HFFc6 (cell line): ENCODE measurements at regions not wholly inside any gene's neighbourhood (a gene's known extent, or its start where the extent isn't known, plus 50 kb on each side); places are given as distances from the start of the nearest gene placed in this dataset.

Experiments
- DNase-seq: peaks from one replicate; pipeline ENCODE4 v3.0.0-alpha.2; 2018
- H3K27ac Mint-ChIP-seq: 2 replicates; pipeline ENCODE4 v1.8.0; 2020; ENCODE audit warnings: mild to moderate bottlenecking, mixed read lengths
- H3K27me3 Mint-ChIP-seq: 2 replicates; pipeline ENCODE4 v1.8.0; 2021; ENCODE audit warnings: mild to moderate bottlenecking, moderate library complexity, mixed read lengths; ENCODE audit not compliant: insufficient read depth
- H3K36me3 Mint-ChIP-seq: 2 replicates; pipeline ENCODE4 v1.8.0; 2021; ENCODE audit warnings: low read depth, mixed read lengths
- H3K4me1 Mint-ChIP-seq: 2 replicates; pipeline ENCODE4 v1.8.0; 2020; ENCODE audit warnings: low read depth, mixed read lengths
- H3K4me3 Mint-ChIP-seq: 2 replicates; pipeline ENCODE4 v1.8.0; 2020; ENCODE audit warnings: mild to moderate bottlenecking, moderate library complexity, mixed read lengths
- H3K9me3 Mint-ChIP-seq: 2 replicates; pipeline ENCODE4 v1.8.0; 2020; ENCODE audit warnings: mild to moderate bottlenecking, mixed read lengths
- CTCF ChIP-seq: fragments of 200-600 bp; sonication (generic); IDR thresholded peaks from 2 replicates; pipeline ENCODE4 v1.5.0; 2021; ENCODE audit warnings: antibody characterized with exemption, mild to moderate bottlenecking

- H3K27ac Mint-ChIP-seq: no peak overlapping the region
- no peak overlapping the region for H3K4me3 Mint-ChIP-seq
- H3K9me3 Mint-ChIP-seq: no peaks in the 10 kb centered on the region
- no peak for DNase-seq
- peaks cover 20% of the 10 kb centered on the region for H3K4me1 Mint-ChIP-seq
- H3K27me3 Mint-ChIP-seq: peaks cover 32% of the 10 kb centered on the region
- no peak for TF ChIP-seq CTCF
- no peaks in the 10 kb centered on the region for H3K36me3 Mint-ChIP-seq
These were observed 181.7 kb downstream of the FAM43A start for GRCh38 chr3:194867270-194867983.

DNA sequence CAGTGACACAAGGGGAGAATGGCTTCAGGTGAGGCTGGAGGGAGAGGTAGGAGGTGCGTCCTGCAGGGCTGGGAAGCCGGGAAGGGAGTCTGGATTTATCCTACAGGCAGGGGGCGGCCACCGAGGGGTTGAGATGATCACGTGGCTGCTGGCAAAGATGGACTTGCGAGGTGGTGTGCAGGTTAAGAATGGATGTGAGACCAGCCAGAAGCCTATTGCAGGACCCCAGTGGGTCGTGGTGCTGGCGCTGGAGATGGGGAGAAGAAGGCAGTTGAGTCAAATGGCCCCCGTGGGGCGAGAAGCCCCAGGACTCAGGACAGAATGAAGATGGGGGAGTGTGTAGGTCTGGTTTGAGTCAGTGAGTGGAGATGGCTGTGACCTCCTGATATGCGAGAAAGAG is 183.1 kb downstream of the FAM43A start:
- Mint-ChIP-seq H3K36me3 (no peaks in the 10 kb centered on the region), H3K27me3 (peaks cover 21% of the 10 kb centered on the region), H3K4me3 (no peak overlapping the region), H3K27ac (no peak overlapping the region), H3K9me3 (no peaks in the 10 kb centered on the region), H3K4me1 (peaks cover 29% of the 10 kb centered on the region)
- DNase-seq: no peak
- TF ChIP-seq CTCF: no peak

GRCh38 chr3:194869482-194870169 is 183.9 kb downstream of the FAM43A start:
- Mint-ChIP-seq H3K4me3 (no peak overlapping the region), H3K27me3 (peaks cover 18% of the 10 kb centered on the region), H3K36me3 (no peaks in the 10 kb centered on the region), H3K4me1 (peaks cover 29% of the 10 kb centered on the region), H3K9me3 (no peaks in the 10 kb centered on the region), H3K27ac (peak overlapping the region; percentile 82)
- peak; percentile 39; the same call in 1 of the 2 replicates for TF ChIP-seq CTCF
- peak; percentile 84 for DNase-seq

DNA sequence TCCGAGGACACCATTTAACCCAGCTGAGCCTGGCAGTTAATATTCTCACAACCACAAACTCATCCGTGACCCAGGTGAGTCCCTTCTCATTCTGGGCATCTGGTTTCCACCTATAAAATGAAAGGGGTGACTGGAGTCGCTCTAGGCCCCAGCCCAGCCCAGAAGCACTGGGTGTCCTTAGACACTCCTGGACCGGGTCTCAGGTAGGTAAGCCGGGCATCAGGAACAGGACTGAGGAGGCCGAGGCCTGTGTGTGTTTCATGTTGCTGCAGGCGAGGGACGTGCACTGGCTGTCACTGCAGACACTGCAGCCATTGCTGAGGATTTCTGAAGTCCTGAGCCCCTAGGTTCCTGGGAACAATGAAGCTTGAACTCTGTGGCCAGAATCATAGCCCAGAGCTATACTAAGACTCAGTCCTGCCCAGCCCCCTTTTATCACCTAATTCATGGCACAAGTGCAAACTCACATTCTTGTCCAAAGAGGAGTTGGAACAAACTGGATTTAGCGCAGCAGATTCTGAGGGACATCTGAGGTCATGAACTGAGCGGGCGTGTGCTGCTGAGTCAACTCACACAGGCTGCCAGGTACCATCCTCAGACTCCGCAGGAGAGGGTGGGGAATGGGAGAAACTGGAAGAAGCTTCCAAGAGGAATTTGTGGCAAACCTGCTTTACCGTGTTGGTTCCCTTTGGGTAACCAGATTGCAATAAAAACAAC is 184.9 kb downstream of the FAM43A start:
- Mint-ChIP-seq H3K9me3 (no peaks in the 10 kb centered on the region), H3K4me1 (peaks cover 29% of the 10 kb centered on the region), H3K27me3 (peaks cover 18% of the 10 kb centered on the region), H3K4me3 (no peak overlapping the region; the same call in 1 of the 2 replicates), H3K36me3 (no peaks in the 10 kb centered on the region), H3K27ac (peak overlapping the region; percentile 97; the same call in 1 of the 2 replicates)
- TF ChIP-seq CTCF: no peak
- DNase-seq: peak; percentile 25

GRCh38 chr3:194871143-194871863 is 185.6 kb downstream of the FAM43A start:
- peak; percentile 88 for DNase-seq
- Mint-ChIP-seq H3K4me1 (peaks cover 29% of the 10 kb centered on the region), H3K4me3 (peak overlapping the region; percentile 81), H3K9me3 (no peaks in the 10 kb centered on the region), H3K27ac (peak overlapping the region; percentile 97), H3K36me3 (0 out of 2 replicates have a peak, but pooled peaks cover 4% of the 10 kb centered on the region), H3K27me3 (peaks cover 24% of the 10 kb centered on the region)
- TF ChIP-seq CTCF: no peak
